ENCODE measurements at regions not wholly inside any gene's neighbourhood (a gene's known extent, or its start where the extent isn't known, plus 50 kb on each side); places are given as distances from the start of the nearest gene placed in this dataset.

GRCh38 chr6:119630561-119631192, 281.1 kb upstream of the MAN1A1 start:
- Histone ChIP-seq H3K4me1 (no peaks in the 10 kb centered on the region), H3K27ac (no peak overlapping the region), H3K27me3 (no peaks in the 10 kb centered on the region), H3K4me3 (no peak overlapping the region), H3K36me3 (no peaks in the 10 kb centered on the region), H3K9me3 (no peaks in the 10 kb centered on the region)
- TF ChIP-seq POLR2A (IDR thresholded peaks at IDR 0.05) (no peak), CTCF (IDR thresholded peaks at IDR 0.05) (no peak), EP300 (IDR thresholded peaks at IDR 0.05) (no peak)
- WGBS, 2 donors, result 86 to 94% methylated on average over 5 of the region's 5 CpGs
- no peak for DNase-seq (ENCODE audit: low spot score in 2 of 2)

- TF ChIP-seq CTCF (IDR thresholded peaks at IDR 0.05) (no peak), EP300 (IDR thresholded peaks at IDR 0.05) (no peak), POLR2A (IDR thresholded peaks at IDR 0.05) (no peak)
- H3K27ac ChIP-seq, result no peak overlapping the region
- no peaks in the 10 kb centered on the region for H3K27me3 ChIP-seq
- no peak for DNase-seq (ENCODE audit: low spot score in 2 of 2)
- H3K4me3 ChIP-seq, result no peak overlapping the region
- 80 to 86% methylated on average over 7 of the region's 7 CpGs for WGBS, 2 donors
- no peaks in the 10 kb centered on the region for H3K9me3 ChIP-seq
- H3K4me1 ChIP-seq, result no peaks in the 10 kb centered on the region
- no peaks in the 10 kb centered on the region for H3K36me3 ChIP-seq
Observed at GRCh38 chr6:119628691-119629594, 279.4 kb upstream of the MAN1A1 start.

GRCh38 chr6:119627908-119628669, 278.5 kb upstream of the MAN1A1 start:
- TF ChIP-seq POLR2A (IDR thresholded peaks at IDR 0.05) (no peak), CTCF (IDR thresholded peaks at IDR 0.05) (no peak), EP300 (IDR thresholded peaks at IDR 0.05) (no peak)
- DNase-seq (ENCODE audit: low spot score in 2 of 2), result no peak
- H3K27me3 ChIP-seq, result no peaks in the 10 kb centered on the region
- H3K4me3 ChIP-seq, result no peak overlapping the region
- H3K4me1 ChIP-seq, result no peaks in the 10 kb centered on the region
- no peaks in the 10 kb centered on the region for H3K9me3 ChIP-seq
- 82 to 88% methylated on average over 5 of the region's 5 CpGs for WGBS, 2 donors
- H3K36me3 ChIP-seq, result no peaks in the 10 kb centered on the region
- no peak overlapping the region for H3K27ac ChIP-seq

- Histone ChIP-seq H3K4me1 (no peaks in the 10 kb centered on the region), H3K4me3 (no peak overlapping the region), H3K36me3 (no peaks in the 10 kb centered on the region), H3K9me3 (no peaks in the 10 kb centered on the region), H3K27me3 (no peaks in the 10 kb centered on the region), H3K27ac (no peak overlapping the region)
- no peak for DNase-seq (ENCODE audit: low spot score in 2 of 2)
- TF ChIP-seq POLR2A (IDR thresholded peaks at IDR 0.05) (no peak), EP300 (IDR thresholded peaks at IDR 0.05) (no peak), CTCF (IDR thresholded peaks at IDR 0.05) (no peak)
- WGBS, 2 donors, result 84 to 86% methylated on average over 4 of the region's 4 CpGs
Observed at GRCh38 chr6:119626884-119627619, 277.5 kb upstream of the MAN1A1 start.

Data from tibial nerve (tissue), 4 donors.